K562 (cell line): ENCODE measurements at regions not wholly inside any gene's neighbourhood (a gene's known extent, or its start where the extent isn't known, plus 50 kb on each side); places are given as distances from the start of the nearest gene placed in this dataset.

Experiments
- POLR2A ChIP-seq: fragments of 450-650 bp; conservative IDR thresholded peaks from 2 replicates; pipeline ENCODE4 v1.6.1; 2016
- ZNF121 ChIP-seq: sonication (generic); formaldehyde crosslinking; conservative IDR thresholded peaks from 2 replicates; pipeline ENCODE4 v1.8.0; 2022; ENCODE audit warnings: missing genetic modification reagents
- TF ChIP-seq, protein P1 (sequence below), 2 experiments: fragments of 450-650 bp; formaldehyde crosslinking in 1 of 2; IDR thresholded peaks; 2 replicates each; pipeline versions ENCODE4 v1.4.0 to v1.6.1; 2014 to 2020; ENCODE audit warnings: mild to moderate bottlenecking in 2 of 2, borderline replicate concordance in 1 of 2, low read depth in 1 of 2

DNA sequence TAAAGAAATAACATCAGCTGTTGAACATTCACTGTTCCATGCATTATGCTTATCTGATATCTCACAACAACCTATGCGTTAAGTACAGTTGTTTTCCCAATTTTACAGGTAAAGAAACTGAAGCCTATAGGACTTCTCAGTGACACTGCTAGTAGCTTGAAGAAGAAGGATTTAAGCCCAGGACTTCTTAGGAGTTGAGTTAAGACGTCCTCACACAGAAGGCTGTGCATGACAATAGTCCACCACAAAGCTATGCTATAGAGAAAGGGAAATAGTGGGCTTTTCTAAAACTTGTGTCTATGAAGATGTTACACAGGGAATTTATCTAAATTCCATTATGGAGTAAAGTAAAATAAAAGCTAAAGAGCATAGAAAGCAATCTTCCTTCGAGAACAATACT, 120.5 kb upstream of the RASSF8 start:
- TF ChIP-seq, protein P1, sequence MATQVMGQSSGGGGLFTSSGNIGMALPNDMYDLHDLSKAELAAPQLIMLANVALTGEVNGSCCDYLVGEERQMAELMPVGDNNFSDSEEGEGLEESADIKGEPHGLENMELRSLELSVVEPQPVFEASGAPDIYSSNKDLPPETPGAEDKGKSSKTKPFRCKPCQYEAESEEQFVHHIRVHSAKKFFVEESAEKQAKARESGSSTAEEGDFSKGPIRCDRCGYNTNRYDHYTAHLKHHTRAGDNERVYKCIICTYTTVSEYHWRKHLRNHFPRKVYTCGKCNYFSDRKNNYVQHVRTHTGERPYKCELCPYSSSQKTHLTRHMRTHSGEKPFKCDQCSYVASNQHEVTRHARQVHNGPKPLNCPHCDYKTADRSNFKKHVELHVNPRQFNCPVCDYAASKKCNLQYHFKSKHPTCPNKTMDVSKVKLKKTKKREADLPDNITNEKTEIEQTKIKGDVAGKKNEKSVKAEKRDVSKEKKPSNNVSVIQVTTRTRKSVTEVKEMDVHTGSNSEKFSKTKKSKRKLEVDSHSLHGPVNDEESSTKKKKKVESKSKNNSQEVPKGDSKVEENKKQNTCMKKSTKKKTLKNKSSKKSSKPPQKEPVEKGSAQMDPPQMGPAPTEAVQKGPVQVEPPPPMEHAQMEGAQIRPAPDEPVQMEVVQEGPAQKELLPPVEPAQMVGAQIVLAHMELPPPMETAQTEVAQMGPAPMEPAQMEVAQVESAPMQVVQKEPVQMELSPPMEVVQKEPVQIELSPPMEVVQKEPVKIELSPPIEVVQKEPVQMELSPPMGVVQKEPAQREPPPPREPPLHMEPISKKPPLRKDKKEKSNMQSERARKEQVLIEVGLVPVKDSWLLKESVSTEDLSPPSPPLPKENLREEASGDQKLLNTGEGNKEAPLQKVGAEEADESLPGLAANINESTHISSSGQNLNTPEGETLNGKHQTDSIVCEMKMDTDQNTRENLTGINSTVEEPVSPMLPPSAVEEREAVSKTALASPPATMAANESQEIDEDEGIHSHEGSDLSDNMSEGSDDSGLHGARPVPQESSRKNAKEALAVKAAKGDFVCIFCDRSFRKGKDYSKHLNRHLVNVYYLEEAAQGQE (IDR thresholded peaks at IDR 0.05; ENCODE audit: borderline replicate concordance), result no peak
- TF ChIP-seq, protein P1 (CRISPR knock-in tag; IDR thresholded peaks at IDR 0.05; ENCODE audit: low read depth), result no peak
- TF ChIP-seq POLR2A (no peak), ZNF121 (CRISPR knock-in tag) (no peak)
